ENCODE measurements at regions not wholly inside any gene's neighbourhood (a gene's known extent, or its start where the extent isn't known, plus 50 kb on each side); places are given as distances from the start of the nearest gene placed in this dataset.

- dilution Hi-C loops (cut with HindIII; ENCODE audit: low sequenced_read_pairs, unreplicated experiment) = no loop called here
- BruUV-seq (replicated peaks) = no TSS peak
Measured at GRCh38 chr12:19657118-19657731, 217.9 kb downstream of the AEBP2 start.

More at GRCh38 chr12:19657118-19657731, 217.9 kb downstream of the AEBP2 start:
- H3K9me3 ChIP-seq (ENCODE audit: control insufficient read depth, insufficient read depth, low read length) = no peaks in the 10 kb centered on the region
- POLR2A ChIA-PET (ENCODE audit: unreplicated experiment) = interaction anchor here (0.6 kb wide), 1 partner anchor 14 kb away, joined by 4 read pairs; no protein-coding TSS in a partner anchor
- H3K18ac ChIP-seq (ENCODE audit: low read depth, low read length) = peak overlapping the region; percentile 100
- no peak overlapping the region for H2AFZ ChIP-seq (replicated peaks; ENCODE audit: low read length, poor library complexity)
- H2BK20ac ChIP-seq (ENCODE audit: low read depth, low read length) = peak overlapping the region; percentile 92
- H3K27me3 ChIP-seq (ENCODE audit: control insufficient read depth, insufficient read depth, low read length) = no peaks in the 10 kb centered on the region
- H3K23ac ChIP-seq (ENCODE audit: low read depth, low read length) = peak overlapping the region; percentile 55; the same call in 1 of the 2 replicates
- no peaks in the 10 kb centered on the region for H3K79me1 ChIP-seq (ENCODE audit: low read depth in 1 of 2, low read length in 2 of 2)
- H2AK5ac ChIP-seq (ENCODE audit: low read depth, low read length) = peak overlapping the region; percentile 88
- H3K4me2 ChIP-seq (ENCODE audit: low read depth, low read length) = no peak overlapping the region
- H3K9ac ChIP-seq (ENCODE audit: low read depth, low read length) = peak overlapping the region; percentile 4; the same call in 1 of the 2 replicates
- no peaks in the 10 kb centered on the region for H4K20me1 ChIP-seq (ENCODE audit: insufficient read depth, low read length)
- ATAC-seq (ENCODE audit: low read depth) = 0 out of 2 replicates have a peak, but pooled peaks have one; percentile 5
- H3K56ac ChIP-seq (ENCODE audit: extremely low read depth, insufficient read depth, low read length) = no peak overlapping the region
- H3K4me3 ChIP-seq (ENCODE audit: insufficient read depth, low read depth, low read length) = no peak overlapping the region
- DNase-seq = peak; percentile 11
- peak overlapping the region; percentile 82; the same call in 2 of the 3 replicates for H2BK15ac ChIP-seq (ENCODE audit: low read depth, low read length)
- in situ Hi-C loops (cut with MboI; ENCODE audit: low sequenced_read_pairs) = no loop called here
- peak overlapping the region; percentile 93 for H3K4ac ChIP-seq (ENCODE audit: low read depth, low read length)
- TF ChIP-seq RAD21 (IDR thresholded peaks at IDR 0.05; ENCODE audit: low read length) = no peak
- peak; percentile 62 for TF ChIP-seq CEBPB (IDR thresholded peaks at IDR 0.05; ENCODE audit: low read depth, low read length)
- peak overlapping the region; percentile 81 to 97; a peak in 3 of 4 replicates for H4K8ac ChIP-seq (ENCODE audit: low read depth in 2 of 2, low read length in 2 of 2)
- WGBS, 2 experiments (ENCODE audit: extremely low coverage in 2 of 2, insufficient read length in 1 of 2) = 90% methylated on average over 2 of the region's 3 CpGs; no CpG with 5 or more reads in 1 of the 2 experiments
- peaks cover 6% of the 10 kb centered on the region for H3K9me1 ChIP-seq (ENCODE audit: insufficient read depth, low read length)
- intact Hi-C loops (cut with micrococcal nuclease) = no loop called here
- peaks cover 21% of the 10 kb centered on the region for H3K4me1 ChIP-seq (ENCODE audit: control insufficient read depth, insufficient read depth, low read length)
- peak overlapping the region; percentile 90 for H4K91ac ChIP-seq (ENCODE audit: insufficient read depth, low read depth, low read length)
- no peak overlapping the region for H2AK9ac ChIP-seq (replicated peaks; ENCODE audit: low read depth, low read length, poor library complexity)
- H2BK120ac ChIP-seq (ENCODE audit: low read depth, low read length) = peak overlapping the region; percentile 94
- CTCF ChIA-PET = no interaction called here
- peak overlapping the region; percentile 97 for H3K14ac ChIP-seq (replicated peaks; ENCODE audit: low read depth, low read length)
- H3K36me3 ChIP-seq (ENCODE audit: control insufficient read depth, insufficient read depth, low read length) = no peaks in the 10 kb centered on the region
- H3K27ac ChIP-seq (ENCODE audit: insufficient read depth, low read length) = peak overlapping the region; percentile 98
- H2BK5ac ChIP-seq (ENCODE audit: low read depth, low read length, poor library complexity, severe bottlenecking) = peak overlapping the region; percentile 84
- H4K5ac ChIP-seq (ENCODE audit: low read depth, low read length) = peak overlapping the region; percentile 99
